GM12878 (cell line): ENCODE measurements at regions not wholly inside any gene's neighbourhood (a gene's known extent, or its start where the extent isn't known, plus 50 kb on each side); places are given as distances from the start of the nearest gene placed in this dataset.

Experiments
- EZH2 ChIP-seq: IDR thresholded peaks from 2 replicates; pipeline ENCODE4 v1.6.1; 2012; ENCODE audit warnings: low read depth, mild to moderate bottlenecking, control low read depth, inconsistent platforms, low read length, borderline replicate concordance; ENCODE audit not compliant: control insufficient read depth
- NRF1 ChIP-seq: conservative IDR thresholded peaks from 2 replicates; pipeline ENCODE4 v1.6.1; 2011; ENCODE audit warnings: mild to moderate bottlenecking, low read depth, low read length, improper control_type of control experiment

DNA sequence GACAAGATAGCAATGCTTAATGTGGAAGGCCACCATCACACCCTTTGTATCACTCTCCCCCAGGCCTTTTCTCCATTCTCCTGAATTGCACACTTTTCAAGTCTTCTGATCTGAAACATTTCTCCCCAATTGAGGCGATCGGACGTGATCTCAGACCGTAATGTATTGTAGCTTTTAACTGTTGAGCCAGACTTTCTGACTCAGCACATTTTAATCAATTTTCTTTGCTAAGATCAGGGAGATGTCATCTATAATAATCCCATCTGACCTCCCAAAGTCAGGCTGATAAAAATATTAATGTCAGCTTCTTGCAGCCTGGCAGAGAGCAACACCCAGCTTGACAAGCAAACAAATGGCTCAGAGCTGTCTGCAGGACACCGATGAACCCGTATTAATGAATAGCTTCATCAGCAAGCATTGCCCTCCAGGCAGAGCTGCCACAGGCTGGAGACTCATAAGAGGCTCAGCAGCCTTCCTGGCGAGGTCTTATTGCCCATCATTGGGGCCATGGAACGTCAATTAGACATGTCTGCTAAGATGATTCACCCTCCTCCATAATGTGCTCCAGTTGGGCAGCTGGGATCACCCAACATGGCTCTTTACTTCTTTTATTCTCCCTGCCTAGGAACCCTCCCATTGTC, 60.2 kb upstream of the UQCRFS1 start:
- TF ChIP-seq EZH2: no peak
- TF ChIP-seq NRF1: no peak
